ENCODE measurements at regions not wholly inside any gene's neighbourhood (a gene's known extent, or its start where the extent isn't known, plus 50 kb on each side); places are given as distances from the start of the nearest gene placed in this dataset.
"Not testable (repeated sequence)": the region's sequence is repeated elsewhere in the genome, so short reads cannot be mapped to it uniquely, and the experiment has no call there.

DNA sequence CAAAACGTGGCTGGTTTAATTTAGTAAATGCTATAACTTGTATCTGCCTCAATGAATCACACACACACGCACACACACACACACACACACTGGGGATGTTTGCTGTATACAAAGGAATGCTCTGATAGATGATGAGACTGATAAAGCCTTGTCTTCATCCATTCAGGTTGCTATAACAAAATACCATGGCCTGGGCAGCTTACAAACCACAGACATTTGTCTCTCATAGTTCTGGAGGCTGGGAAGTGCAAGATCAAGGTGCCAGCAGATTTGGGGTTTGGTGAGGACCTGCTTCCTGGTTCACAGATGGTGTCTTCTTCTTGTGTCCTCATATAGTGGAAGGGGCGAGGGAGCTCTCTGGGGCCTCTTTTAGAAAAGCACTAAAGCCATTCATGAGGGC, 149.5 kb upstream of the HDAC4 start:
- DNase-seq (ENCODE audit: low read depth in 2 of 2), result no peak

DNA sequence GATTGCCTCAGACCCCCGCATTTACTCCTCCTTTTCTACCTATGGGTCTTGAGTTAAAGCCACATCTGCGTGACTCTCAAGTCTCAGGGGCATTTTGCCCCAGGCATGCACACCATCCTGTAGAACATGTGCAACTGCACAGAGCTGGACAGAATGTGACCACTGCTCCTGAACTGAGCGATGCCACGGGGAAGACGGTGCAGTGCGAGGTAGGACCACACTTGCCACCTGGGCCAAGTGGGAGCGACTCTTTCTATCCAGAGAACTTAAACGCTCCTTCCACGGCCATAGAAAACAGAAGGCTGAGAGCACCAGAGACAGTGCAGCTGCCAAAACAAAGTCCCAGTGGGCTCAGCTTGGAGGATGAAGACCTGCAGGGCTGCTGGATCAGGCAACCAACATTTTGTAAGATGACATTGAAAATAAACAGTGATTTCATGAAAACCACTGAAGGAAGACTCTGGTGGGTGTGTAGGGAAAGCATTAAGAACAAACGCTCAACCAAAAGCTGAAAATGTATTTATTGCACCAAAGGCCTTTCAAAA, 149.0 kb upstream of the HDAC4 start:
- no peak for DNase-seq (ENCODE audit: low read depth in 2 of 2)

DNA sequence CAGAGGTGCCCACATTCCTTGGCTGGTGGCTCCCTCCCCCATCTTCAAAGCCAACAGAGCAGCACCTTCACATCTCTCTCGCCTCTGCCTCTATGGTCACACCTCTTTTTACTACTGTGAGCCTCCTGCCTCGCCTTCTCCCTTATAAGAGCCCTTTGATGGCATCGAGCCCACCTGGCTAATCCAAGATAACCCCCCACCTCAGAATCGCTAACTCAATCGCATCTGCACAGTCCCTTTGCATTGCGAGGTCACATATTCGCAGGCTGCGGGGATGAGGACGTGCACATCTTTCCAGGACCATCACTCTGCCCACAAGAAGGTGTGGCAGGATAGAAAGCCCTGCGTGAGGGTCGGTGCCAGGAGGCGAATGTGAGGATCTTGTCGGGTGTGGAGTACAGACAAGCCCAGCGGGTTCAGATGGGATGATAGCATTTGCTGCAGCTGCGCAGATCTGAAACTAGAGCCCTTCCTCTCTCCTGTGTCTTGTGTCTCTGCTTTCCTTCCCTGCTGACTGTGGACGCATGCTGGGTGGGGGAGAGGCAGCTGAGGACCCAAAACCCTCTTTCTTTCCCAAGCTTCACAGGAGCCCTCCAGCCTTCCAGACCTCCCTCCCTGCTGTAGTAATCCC, 148.3 kb upstream of the HDAC4 start:
- no peak for DNase-seq (ENCODE audit: low read depth in 2 of 2)

DNA sequence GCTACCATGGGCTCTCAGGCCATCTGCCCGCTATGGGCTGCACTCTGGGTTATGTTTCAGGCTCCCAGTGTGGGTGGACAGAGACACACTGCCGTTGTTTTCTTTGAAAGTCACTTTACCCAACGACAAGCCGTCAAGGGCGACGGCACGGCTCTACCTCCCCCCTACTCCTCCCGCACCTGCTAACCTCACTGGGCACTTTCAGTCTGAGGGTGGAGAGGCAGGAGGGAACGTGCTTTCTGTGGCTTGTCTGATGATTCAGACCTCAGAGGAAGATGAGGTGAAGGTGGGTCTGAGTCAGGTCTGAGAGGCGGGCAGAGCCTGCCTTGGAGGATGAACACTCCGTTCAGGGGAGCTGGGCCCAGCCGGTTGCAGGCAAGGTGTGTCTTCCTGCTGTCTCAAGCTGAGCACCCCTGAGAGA, 147.6 kb upstream of the HDAC4 start:
- peak; percentile 30 to 62 for DNase-seq (ENCODE audit: low read depth in 2 of 2)

GRCh38 chr2:239547140-239547539, 146.3 kb upstream of the HDAC4 start:
- DNase-seq (ENCODE audit: low read depth in 2 of 2), result not testable (repeated sequence)

DNA sequence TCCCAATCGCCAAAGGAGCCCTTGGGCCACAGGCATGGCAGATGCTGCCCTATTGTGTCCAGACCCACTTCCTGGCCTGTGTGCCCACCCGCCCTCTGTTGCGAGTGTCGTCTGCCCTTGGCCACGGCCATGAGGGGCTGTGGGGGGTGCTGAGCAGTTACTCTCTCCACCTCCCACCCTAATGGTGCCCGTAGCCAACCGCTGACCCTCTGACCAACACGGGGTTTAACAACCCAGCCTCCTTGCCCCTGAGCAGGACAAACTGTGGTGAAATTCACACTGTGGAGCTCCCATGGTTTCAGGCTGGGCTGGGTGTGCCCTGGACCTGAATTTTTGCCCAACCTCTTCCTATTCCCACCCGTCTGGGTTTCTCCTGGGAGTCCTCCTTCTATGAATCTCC, 145.7 kb upstream of the HDAC4 start:
- no peak for DNase-seq (ENCODE audit: low read depth in 2 of 2)

GRCh38 chr2:239545741-239546392, 145.0 kb upstream of the HDAC4 start:
- no peak for DNase-seq (ENCODE audit: low read depth in 2 of 2)

GRCh38 chr2:239544918-239545465, 144.2 kb upstream of the HDAC4 start:
- DNase-seq (ENCODE audit: low read depth in 2 of 2), result peak; percentile 47 to 57

- DNase-seq (ENCODE audit: low read depth in 2 of 2), result no peak
Observed at GRCh38 chr2:239544143-239544917, 143.5 kb upstream of the HDAC4 start.

GRCh38 chr2:239543702-239544101, 142.9 kb upstream of the HDAC4 start:
- no peak for DNase-seq (ENCODE audit: low read depth in 2 of 2)

DNA sequence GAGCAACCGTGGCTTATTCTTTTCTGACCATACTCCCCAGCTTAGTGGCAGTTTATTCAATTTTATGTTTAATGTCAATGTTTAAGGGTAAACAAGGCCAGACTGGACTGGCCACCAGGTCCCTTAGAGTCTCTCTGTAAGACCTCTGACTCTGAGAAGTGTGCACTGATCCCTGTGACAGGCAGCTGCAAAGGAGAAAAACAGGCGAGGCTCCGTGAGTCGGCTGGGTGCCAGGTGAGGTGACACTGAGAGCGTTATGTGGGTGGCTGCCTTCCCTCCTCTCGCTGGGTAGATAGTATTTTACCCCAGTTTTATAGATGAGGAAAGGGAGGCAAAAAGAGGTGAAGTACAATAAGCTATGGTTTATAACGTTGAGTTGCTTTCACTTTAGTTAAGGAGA, 139.4 kb upstream of the HDAC4 start:
- no peak for DNase-seq (ENCODE audit: low read depth in 2 of 2)

GRCh38 chr2:239539776-239540100, 138.9 kb upstream of the HDAC4 start:
- no peak for DNase-seq (ENCODE audit: low read depth in 2 of 2)

- no peak for DNase-seq (ENCODE audit: low read depth in 2 of 2)
Observed at GRCh38 chr2:239539083-239539775, 138.4 kb upstream of the HDAC4 start.

GRCh38 chr2:239538357-239539052, 137.7 kb upstream of the HDAC4 start:
- no peak for DNase-seq (ENCODE audit: low read depth in 2 of 2)

DNA sequence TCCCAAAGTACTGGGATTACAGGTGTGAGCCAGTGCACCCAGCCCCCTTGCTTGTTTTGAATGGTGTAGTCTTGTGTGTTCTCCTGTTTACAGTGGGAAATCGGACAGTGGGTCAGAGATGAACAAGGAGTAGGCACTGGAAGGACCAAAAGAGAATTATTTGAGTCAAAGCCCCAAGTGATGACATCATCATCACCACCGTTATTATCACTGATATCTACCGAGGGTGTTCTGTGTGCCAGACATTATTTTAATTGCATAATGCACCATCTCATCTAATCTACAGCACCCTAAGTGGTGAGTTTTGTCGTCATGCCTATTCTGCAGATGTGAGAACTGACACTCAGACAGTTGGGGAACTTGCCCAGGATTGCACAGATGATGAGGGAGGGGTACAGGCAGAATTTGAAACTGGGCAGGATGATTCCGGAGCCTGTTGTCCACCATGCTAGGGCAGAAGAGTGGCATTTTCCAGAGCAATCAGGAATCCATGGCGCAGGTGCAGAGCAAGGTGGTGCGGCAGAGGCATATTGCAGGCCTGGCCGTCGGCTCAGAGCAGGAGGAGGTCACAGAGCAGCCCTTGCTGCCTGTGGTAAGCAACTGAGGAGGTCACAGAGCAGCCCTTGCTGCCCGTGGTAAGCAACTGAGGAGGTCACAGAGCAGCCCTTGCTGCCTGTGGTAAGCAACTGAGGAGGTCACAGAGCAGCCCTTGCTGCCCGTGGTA, 137.0 kb upstream of the HDAC4 start:
- no peak for DNase-seq (ENCODE audit: low read depth in 2 of 2)

DNA sequence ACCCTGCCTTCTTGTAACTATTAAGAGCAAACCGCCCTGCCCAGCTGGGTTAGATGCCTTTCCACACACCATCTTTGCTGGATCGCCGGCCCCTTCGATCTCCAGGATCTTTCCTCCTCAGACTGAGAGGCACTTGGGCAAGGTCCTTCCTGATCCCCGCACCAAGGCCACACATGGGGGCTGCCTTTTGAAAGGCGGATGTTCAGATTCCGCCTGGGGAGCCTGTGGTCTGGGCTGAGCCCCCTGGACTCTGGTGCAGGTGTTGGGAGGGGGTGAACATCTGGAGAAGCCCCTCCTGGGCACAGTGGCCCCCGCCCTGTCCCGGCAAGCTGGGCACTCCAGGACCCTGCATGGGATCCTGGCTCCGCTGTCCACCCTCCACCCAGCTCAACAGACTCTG, 135.4 kb upstream of the HDAC4 start:
- no peak for DNase-seq (ENCODE audit: low read depth in 2 of 2)

GRCh38 chr2:239535413-239536144, 134.8 kb upstream of the HDAC4 start:
- no peak for DNase-seq (ENCODE audit: low read depth in 2 of 2)

- DNase-seq (ENCODE audit: low read depth in 2 of 2), result no peak
Observed at GRCh38 chr2:239534581-239535412, 134.0 kb upstream of the HDAC4 start.

All from stimulated activated CD8-positive, alpha-beta memory T cell treated with anti-CD3 and anti-CD28 coated beads, Interleukin-15, amount 100 ng/mL, for 4 hours (primary cell).